Stimulated activated CD4-positive, alpha-beta T cell treated with anti-CD3 and anti-CD28 coated beads, Interleukin-2, amount 100 ng/mL, for 4 hours (primary cell): ENCODE measurements at regions not wholly inside any gene's neighbourhood (a gene's known extent, or its start where the extent isn't known, plus 50 kb on each side); places are given as distances from the start of the nearest gene placed in this dataset.
"Not testable (repeated sequence)": the region's sequence is repeated elsewhere in the genome, so short reads cannot be mapped to it uniquely, and the experiment has no call there.

Experiments
- DNase-seq: peaks from one replicate; pipeline ENCODE4 v3.0.0-alpha.2; 2020; ENCODE audit warnings: low read depth

DNA sequence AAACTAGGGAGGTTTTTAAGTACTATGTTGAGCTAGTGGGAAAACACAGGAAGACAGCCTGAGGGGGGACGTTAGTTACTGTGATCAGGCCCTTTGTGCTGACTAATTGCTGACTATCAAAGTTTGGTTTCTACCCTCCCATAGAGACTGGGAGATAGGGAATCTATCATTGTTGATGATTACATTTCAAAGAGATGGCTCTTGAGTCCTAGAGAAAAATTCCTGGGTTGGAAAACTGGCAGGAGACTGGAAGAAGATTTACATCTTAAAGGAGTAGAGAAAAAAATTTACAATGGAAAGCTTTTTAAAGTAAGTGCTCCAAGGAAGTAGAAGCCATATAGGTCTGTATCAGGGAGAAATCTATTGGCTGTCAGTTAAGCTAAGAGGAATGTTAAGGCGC, 522.0 kb upstream of the KLHL1 start:
- no peak for DNase-seq

DNA sequence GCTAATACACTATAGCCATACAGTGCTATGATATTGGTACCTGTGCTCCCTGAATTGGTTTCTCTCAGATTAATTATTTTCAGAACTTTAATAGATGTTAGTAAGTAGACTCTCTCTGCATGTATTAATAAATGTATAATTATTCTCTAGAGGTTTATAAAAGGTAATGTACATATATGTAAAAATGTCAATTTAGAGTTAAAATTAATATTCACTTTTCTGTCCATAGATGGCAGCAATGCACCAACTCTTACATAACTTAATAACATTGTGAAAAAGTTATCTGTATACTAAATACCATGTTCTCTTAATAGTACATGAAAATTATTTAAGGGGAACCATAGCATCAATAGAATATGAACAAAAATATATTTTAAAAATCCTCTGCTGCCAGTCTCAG, 515.0 kb upstream of the KLHL1 start:
- no peak for DNase-seq

DNA sequence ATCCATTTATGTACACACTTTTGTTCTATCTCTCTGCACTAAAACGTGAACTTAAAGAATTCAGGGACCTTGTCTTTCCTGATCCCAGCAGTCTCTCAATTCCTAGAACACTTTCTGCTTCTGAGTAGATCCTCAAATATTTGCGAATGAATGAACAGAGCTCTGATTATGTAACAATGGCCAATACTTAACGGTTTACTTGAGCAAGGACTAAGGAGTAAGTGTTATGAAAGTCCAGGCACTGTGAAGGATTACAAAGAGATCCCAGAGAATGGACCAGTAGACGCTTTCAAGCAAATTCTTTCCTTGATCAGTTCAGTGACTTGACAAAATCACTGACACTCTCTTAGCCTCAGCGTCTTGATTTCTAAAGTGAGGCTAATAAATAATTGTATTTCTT, 514.5 kb upstream of the KLHL1 start:
- no peak for DNase-seq

DNA sequence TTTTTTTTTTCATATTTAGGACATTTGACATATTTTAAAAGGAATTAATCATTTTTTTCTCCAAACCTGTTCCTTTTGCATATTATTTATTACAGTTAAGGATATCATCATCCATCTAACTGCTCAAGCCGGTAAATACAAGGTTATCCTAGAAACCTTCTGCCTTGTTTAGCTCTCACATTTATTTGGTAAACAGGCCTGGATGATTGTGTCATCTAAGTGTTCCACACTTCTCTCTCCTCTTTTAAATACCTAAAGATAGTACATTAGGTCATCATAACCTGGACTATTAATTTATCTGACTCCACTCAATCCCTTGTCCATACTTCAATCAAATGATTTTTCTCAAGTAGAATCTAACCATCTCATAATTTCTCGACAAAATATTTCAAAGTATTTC, 511.7 kb upstream of the KLHL1 start:
- DNase-seq, result no peak

DNA sequence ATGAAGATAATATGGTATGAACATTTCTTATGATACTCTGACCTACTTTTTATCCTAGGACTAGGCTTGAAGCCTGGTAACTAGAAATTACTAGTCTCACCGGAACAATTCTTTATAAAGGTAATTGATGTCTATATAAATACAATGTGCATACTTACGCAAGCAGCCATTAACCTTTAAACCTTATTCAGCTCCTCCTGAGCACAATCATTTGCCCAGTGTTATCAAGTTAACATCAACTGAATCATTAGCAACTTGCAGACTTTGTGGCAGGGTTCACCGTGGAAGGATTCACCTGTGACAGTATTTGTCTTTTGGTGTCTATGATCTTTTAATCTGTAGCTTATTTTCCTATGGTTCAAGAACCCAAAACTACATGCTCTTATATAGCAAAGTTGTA, 508.6 kb upstream of the KLHL1 start:
- DNase-seq, result no peak

DNA sequence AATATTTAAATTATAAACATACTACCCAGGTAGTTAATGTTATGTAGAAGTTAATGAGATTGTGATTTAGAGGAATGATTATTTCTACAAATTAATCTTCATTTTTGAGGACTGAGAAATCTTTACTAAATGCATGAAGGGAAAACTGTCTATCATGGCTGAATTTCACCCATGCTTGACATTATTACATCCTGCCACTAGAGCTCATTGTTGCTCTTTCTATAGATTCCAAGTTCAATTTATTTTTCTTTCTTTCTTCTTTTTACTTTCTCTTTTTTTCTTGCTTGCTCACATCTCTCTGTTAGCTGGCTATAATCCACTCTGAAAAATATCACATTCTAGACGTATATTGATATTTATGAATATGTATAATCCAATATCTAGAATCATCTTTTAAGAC, 505.0 kb upstream of the KLHL1 start:
- no peak for DNase-seq

DNA sequence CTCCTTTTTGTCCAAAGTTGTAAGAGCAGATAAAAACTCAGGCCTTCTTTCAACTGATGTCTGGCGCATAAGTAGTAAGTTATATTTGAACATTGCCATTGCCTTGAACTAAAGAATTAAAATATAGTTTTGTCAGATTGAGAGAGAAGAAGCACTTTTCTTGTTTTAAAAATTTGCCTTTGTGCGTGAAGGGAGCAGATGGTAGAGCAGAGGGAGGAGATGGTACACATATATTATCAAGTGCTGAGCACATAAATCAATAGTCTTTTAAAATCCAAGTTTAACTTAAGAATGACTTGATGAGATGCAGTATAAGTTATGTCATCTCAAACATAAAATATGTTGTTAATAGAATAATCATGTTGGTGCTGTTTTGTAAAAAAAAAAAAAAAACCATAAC, 504.6 kb upstream of the KLHL1 start:
- no peak for DNase-seq

DNA sequence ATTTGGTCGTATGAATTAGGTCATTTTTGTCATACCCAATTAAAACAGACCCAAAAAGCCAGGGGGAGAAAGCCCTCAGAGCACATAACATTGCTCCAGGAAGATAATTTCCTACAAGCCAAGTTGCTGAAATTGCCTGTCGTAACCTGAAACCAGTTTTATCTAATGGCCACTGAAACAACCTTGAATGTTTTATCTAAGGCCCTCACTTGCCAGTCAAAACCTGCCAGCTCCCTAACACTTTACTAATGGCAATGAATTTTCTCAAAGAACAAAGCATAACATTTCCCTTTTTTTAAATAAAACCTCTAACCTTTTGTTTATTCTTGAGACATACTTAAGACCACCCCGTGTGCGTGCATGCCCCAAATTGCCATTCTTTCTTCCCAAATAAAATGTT, 496.2 kb upstream of the KLHL1 start:
- no peak for DNase-seq

DNA sequence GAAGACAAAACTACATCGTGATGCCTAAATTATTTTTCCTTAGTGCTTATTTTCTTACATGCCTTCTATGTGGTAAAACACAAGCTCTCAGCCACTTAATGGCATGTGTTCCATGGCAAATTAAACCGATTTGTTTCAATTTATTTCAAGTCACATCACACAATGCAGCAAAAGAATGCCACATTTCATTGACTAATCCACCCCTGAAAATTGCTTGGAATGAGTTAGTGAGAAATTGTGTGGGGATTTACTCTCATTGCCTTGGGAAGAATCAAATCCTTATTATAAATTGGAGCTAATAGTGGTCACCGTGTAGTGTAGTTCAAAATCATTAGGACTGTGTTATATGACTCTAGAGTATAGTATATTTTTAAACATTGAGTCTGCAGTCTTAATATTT, 485.5 kb upstream of the KLHL1 start:
- no peak for DNase-seq

DNA sequence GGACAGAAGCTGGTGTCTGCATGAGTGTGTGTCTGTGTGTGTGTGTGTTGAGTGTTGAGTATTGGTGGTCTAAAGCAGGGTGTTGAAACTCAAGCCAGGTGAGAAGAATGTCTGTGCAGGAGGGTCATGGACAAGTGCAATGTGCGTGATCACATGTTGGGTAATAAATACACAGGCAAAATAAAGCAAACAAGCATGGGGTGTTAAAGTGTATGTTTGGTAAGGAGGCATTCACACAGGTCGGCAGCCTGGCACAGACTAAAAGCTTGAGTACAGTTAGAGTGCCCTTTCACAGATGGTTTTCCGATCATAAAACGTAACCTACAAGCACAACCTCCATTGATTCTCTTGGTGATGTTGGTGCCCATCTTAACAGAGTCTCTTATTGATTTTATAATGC, 476.9 kb upstream of the KLHL1 start:
- no peak for DNase-seq

DNA sequence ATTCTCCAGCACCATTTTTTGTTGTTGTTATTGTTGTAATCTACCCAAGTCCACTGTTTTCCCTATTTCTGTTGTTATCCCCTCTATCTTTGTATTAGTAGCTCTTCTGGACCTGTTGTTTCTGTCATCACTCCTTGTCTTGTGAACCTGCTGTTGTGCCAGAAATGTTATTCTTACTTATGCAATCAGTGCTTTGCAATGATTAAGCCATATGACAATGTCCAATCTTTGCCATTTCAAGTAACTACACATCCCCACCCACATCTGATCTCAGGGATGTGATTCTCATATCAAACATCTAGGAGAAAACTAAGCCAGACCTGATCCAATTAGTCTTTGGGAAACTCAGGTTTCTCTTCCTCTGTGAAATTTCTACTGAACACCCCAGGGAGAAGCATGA, 472.6 kb upstream of the KLHL1 start:
- no peak for DNase-seq

DNA sequence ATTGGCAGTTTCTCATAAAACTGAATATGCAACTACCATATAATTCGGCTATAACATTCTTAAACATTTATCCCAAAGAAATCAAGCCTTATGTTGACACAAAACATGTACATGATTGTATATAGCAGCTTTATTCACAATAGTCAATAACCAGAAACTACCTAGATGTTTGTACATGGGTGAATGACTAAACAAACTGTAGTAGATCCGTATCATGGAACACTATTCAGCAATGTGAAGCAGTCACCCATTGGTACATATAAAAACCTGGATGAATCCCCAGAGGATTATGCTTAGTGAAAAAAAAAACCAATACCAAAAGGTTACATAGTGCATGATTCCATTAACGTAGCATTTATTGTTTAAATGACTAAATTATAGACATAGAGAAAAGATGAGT, 471.7 kb upstream of the KLHL1 start:
- no peak for DNase-seq

DNA sequence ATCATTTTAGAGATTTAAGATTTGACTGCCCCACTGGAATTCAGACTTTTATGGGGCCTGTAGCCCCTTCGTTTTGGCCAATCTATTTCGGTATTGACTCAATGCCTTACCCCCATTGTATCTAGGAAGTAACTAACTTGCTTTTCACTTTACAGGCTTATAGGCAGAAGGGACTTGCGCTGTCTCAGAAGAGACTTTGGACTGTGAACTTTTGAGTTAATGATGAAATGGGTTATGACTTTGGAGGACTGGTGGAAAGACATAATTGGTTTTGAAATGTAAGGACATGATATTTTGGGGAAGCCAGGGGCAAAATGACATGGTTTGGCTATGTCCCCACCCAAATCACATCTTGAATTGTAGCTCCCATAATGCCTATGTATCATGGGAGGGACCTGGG, 463.0 kb upstream of the KLHL1 start:
- no peak for DNase-seq

DNA sequence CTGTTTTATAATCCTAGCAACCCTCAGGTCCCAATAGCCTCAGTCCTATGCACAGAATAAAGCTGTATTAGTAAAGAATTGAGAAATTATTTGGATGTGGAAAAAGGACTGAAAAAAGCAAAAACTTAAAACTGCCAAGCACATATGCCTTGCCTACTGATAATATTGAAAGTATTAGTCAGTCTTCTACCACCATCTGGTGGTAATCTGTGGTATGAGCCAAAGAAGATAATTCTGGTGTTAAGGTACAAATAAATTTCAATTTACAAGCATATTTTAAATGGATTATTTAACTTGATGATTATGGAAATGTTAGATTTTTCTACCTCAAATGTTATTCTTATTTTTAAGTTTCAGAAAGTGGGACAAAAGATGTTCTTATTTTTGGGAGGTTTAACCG, 460.3 kb upstream of the KLHL1 start:
- DNase-seq, result no peak

DNA sequence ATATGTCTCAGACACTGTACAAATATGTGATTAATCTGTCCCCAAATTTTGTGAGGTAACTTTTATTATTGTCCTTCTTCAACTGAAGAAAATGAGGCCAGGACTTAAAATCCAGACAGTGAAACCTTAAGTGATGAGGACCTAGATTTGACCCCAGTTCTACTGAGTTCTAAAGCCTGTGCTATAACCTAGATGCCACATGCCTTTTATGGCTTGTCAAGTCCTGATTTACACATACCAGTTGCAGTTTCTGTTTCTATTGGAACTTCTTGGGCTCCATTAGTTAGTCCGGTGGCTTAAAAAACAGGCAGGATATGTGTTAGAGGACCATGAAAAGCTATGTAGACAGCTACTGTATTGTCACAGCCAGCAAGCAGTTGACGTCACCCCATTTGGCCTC, 436.5 kb upstream of the KLHL1 start:
- DNase-seq, result no peak

DNA sequence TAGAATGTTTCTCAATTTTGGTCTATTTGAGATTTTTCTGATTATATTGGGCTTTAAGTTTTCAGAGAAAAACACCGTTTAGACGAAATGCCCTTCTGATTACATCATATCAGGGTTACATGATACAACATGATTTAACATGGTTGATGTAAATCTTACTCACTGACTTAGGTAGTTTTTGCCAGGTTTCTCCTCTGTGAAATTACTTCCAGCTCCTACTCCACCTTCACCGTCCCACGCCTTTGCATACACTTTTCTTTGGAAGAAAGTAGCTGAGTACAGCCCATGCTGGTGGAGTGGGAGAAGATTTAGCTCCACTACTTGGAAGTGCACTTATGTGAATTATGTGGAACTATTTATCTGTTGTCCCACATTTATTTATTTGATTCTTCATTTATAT, 433.2 kb upstream of the KLHL1 start:
- DNase-seq, result no peak

DNA sequence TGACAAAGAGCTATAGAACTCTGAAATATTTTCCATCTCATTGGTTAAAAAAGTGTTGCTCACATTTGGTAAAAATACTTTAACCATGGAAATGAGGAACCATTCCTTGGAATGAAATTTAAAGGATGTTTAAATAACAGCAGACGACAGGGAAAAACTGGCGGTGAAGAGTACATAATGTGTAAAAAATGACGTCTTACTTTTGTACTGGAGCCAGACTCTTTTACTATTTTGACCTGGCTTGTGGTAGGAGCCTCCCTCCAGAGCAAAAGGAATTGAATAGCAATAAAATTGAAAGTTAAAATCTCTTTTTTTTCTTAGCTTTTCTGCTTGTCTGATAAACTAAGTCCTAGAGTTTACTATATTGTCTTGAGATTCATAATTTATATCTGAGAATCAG, 426.2 kb upstream of the KLHL1 start:
- no peak for DNase-seq

DNA sequence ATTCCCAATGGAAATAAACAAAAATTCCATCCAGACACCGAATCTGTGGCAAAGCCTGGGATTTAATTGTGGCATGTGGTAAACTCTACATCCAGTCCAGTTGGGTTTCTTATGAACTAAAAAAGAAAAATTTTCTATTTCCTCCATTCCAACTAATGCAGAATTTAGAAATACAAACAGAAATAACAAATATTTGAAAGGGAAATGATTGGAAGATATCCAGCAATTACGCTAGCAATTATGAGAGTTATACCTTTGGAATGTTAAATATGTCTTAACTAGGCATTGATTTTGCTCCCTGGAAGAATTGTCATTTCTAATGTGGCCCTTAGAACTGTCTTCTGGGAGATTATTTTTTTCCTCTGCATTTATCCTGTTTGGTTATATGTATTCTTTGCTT, 421.4 kb upstream of the KLHL1 start:
- DNase-seq, result no peak

DNA sequence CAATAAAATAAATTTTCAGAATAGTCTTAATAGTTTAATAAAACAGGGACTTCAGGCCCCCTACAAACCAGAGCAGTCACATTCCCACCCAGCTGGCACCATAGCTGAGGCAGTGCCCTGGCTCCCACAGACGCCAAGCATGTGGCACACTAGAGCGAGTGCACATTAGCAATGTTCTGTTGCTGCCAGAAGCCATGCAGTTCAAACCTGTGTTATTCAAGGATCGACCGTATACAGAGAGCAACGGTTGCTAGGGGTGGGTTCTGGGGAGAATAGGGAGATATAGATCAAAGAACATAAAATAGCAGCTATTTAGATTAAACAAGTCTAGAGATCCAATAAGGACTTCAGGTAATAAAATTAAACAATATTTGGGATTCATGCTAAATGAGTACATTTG, 419.3 kb upstream of the KLHL1 start:
- DNase-seq, result no peak

DNA sequence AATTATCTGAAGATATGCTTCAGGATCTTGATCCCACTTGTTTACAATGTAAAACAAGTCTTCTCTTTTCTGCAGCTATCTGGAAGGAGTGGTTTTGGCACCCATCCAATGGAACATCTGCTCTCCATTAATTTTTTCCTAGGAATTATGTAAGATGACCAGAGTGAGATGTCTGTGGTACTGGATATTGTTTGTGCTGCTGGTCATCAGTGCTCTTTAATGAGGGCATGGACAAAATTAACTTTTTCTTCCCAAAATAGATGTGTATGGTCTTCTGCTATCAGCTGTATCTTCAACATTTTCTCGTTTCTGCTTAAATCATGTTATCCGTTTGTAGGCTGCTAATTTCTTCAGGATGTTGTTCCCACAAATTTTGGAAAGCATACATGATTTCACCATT, 415.4 kb upstream of the KLHL1 start:
- no peak for DNase-seq

DNA sequence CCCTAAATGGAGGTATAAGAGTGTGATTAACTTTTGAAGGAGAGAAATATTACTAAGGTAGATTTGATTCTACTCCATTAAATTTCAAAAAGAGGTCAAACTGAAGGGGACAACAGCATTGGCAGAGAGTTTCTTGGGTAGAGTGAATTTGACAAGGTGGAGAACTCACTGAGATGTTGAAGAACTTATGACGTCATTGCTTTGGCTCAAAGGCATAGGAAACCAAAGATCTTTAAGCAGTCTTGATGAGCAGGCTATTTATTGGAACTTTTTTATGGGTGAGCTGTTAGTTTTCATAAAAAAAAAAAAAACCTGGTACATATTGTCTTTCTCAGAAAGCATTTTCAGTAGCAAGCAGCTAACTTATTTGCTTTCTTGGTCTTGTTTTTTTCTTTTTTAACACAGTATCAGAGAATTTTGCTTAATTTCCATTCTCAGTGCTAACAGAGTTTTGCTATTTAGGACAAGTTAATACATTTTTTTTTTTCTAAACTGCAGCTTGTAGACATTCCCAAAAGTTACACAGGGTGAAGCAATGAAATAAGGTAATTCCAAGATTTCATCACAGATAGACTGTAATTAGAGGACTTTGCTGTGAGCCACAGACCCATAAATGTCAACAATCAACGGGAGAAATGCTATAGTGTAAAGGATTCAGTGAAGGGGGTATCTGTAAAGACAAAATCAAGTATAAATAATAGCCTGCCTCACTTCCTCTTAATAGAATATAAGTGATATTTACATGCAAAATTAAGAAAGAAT, 412.2 kb upstream of the KLHL1 start:
- DNase-seq, result no peak

DNA sequence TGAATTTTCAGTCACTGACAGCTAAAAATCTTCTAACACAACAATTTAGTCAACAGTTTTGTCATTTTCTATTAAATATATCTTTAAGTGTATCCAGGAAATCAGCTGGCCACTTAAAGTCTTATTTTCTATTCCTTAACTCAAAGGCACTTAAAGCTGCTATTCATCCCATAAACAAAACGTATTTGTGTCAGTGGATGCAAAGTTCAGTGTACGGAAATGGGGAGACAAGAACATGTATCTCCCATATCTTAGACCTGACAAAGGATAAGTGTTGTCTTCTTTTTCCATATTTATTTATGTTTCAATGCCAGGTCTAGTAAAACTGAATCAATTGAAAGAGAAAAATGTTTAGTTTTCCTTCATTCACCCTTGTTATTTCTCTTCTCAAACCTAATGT, 409.8 kb upstream of the KLHL1 start:
- no peak for DNase-seq

DNA sequence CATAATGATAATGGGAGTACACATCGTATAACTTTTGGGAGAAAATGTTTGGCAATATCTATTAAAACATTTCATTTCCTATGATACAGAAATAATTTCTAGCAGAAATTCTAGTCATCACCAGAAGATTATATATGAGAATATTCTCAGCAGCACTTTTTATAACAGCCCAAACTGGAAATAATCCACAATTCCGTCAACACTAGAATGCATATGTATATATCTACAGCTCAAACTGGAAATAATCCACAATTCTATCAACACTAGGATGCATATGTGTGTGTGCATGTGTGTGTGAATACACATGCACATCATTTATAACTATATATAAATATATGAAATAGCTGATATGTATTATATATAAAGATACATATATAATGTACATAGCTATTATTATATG, 408.0 kb upstream of the KLHL1 start:
- DNase-seq, result no peak

DNA sequence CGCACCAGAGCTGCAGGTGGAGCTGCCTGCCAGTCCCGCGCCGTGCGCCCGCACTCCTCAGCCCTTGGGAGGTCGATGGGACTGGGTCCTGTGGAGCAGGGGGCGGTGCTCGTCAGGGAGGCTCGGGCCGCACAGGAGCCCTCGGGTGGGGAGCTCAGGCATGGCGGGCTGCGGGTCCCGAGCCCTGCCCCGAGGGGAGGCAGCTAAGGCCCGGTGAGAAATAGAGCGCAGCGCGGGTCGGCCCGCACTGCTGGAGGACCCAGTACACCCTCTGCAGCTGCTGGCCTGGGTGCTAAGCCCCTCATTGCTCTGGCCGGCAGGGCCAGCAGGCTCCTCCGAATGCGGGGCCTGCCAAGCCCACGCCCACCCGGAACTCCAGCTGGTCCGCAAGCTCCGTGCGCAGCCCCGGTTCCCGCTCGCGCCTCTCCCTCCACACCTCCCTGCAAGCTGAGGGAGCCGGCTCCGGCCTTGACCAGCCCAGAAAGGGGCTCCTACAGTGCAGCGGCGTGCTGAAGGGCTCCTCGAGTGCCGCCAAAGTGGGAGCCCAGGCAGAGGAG, 403.7 kb upstream of the KLHL1 start:
- DNase-seq, result not testable (repeated sequence)
